Right cardiac atrium (tissue), 5 donors: ENCODE measurements at regions not wholly inside any gene's neighbourhood (a gene's known extent, or its start where the extent isn't known, plus 50 kb on each side); places are given as distances from the start of the nearest gene placed in this dataset.

Experiments
- ATAC-seq, 2 donors: fragments of 200-7000 bp; cut with Tn5 transposase; one replicate each; pipeline versions ENCODE4 v1.8.0 to v1.9.1; 2020; ENCODE audit warnings: moderate library complexity in 2 of 2, mild to moderate bottlenecking in 1 of 2
- DNase-seq, 3 donors: peaks; one replicate each; pipeline ENCODE4 v3.0.0-alpha.2; 2020
- H3K27ac ChIP-seq: one replicate; pipeline ENCODE4 v1.5.1; 2013; ENCODE audit warnings: mild to moderate bottlenecking, low read length, control low read depth, moderate library complexity
- H3K27me3 ChIP-seq: one replicate; pipeline ENCODE4 v1.6.1; 2013; ENCODE audit not compliant: control insufficient read depth, insufficient read depth
- H3K4me1 ChIP-seq: one replicate; pipeline ENCODE4 v1.6.1; 2013; ENCODE audit warnings: low read length; ENCODE audit not compliant: control insufficient read depth, insufficient read depth
- H3K4me3 ChIP-seq: one replicate; pipeline ENCODE4 v1.5.1; 2013; ENCODE audit warnings: low read length, control low read depth
- H3K9me3 ChIP-seq: one replicate; pipeline ENCODE4 v1.6.1; 2013; ENCODE audit warnings: low read length; ENCODE audit not compliant: control insufficient read depth
- WGBS: extraction: QIAGEN DNeasy Blood & Tissue Kit; methylation state at CpG from one replicate; pipeline ENCODE4 v1.1.7; 2013; 5-methylcytosine and 5-hydroxymethylcytosine counted together
- intact Hi-C, 4 donors: fragments of 100-400 bp; cut with DNase I; formaldehyde crosslinking; loops; one replicate each; pipeline versions ENCODE4 v1.11.0 to v1.14.0; 2022 to 2023
- donor health status: healthy with polysubstance abuse.
- donor health status: DM: no; HTN: yes; CAD: no.
- donor health status: DM: no; HTN: no; CAD: no.
- donor health status: DM: no; HTN: yes; CAD: no; lungs with severe emphysema.
- donor health status: DM: yes; HTN: yes; CAD: no.

- Histone ChIP-seq H3K9me3 (no peaks in the 10 kb centered on the region), H3K27ac (no peak overlapping the region), H3K4me3 (no peak overlapping the region), H3K4me1 (no peaks in the 10 kb centered on the region), H3K27me3 (no peaks in the 10 kb centered on the region)
- intact Hi-C loops: loop anchor here in 2 of 4 donors (10.0 kb wide), 2 partner anchors 83 to 383 kb away; no protein-coding TSS in a partner anchor
- ATAC-seq (no peak), DNase-seq (no peak)
- WGBS: 77% methylated on average over 2 of the region's 2 CpGs
Observed at GRCh38 chr1:70517444-70517843, 106.4 kb downstream of the CTH start.

GRCh38 chr1:70518106-70518505 lies 107.0 kb downstream of the CTH start:
- intact Hi-C loops: loop anchor here in 2 of 4 donors (10.0 kb wide), 2 partner anchors 83 to 383 kb away; no protein-coding TSS in a partner anchor
- H3K4me3 ChIP-seq: no peak overlapping the region
- no peak for DNase-seq

GRCh38 chr1:70528590-70529333 lies 117.7 kb downstream of the CTH start:
- H3K4me3 ChIP-seq: no peak overlapping the region
- H3K4me1 ChIP-seq: no peaks in the 10 kb centered on the region
- ATAC-seq (peak; percentile 61 to 73), DNase-seq (no peak)
- no peaks in the 10 kb centered on the region for H3K9me3 ChIP-seq
- 36% methylated on average over 12 of the region's 12 CpGs for WGBS
- no peaks in the 10 kb centered on the region for H3K27me3 ChIP-seq
- no peak overlapping the region for H3K27ac ChIP-seq
- intact Hi-C loops: loop anchor here in 3 of 4 donors (5.0 kb wide), 2 partner anchors 519 to 524 kb away; partner anchors contain the start of gene PTGER3 (in 2 of the 3)

More at GRCh38 chr1:70518106-70518505, 107.0 kb downstream of the CTH start:
- H3K9me3 ChIP-seq: no peaks in the 10 kb centered on the region
- 96% methylated on average over 1 of the region's 1 CpG for WGBS
- no peaks in the 10 kb centered on the region for H3K27me3 ChIP-seq
- no peak for ATAC-seq
- H3K4me1 ChIP-seq: no peaks in the 10 kb centered on the region
- no peak overlapping the region for H3K27ac ChIP-seq

GRCh38 chr1:70536708-70537366 lies 125.8 kb downstream of the CTH start:
- H3K4me3 ChIP-seq: no peak overlapping the region
- intact Hi-C loops: no loop called here
- H3K27me3 ChIP-seq: no peaks in the 10 kb centered on the region
- no peak for DNase-seq
- no peaks in the 10 kb centered on the region for H3K4me1 ChIP-seq
- ATAC-seq: no peak
- 80% methylated on average over 3 of the region's 3 CpGs for WGBS
- H3K9me3 ChIP-seq: no peaks in the 10 kb centered on the region
- no peak overlapping the region for H3K27ac ChIP-seq

- no peaks in the 10 kb centered on the region for H3K4me1 ChIP-seq
- no peak overlapping the region for H3K4me3 ChIP-seq
- no peak for DNase-seq
- intact Hi-C loops: no loop called here
- no peak for ATAC-seq
- WGBS: 88% methylated on average over 3 of the region's 3 CpGs
- H3K9me3 ChIP-seq: no peaks in the 10 kb centered on the region
- H3K27me3 ChIP-seq: no peaks in the 10 kb centered on the region
- no peak overlapping the region for H3K27ac ChIP-seq
Observed at GRCh38 chr1:70537788-70538187, 126.7 kb downstream of the CTH start.

GRCh38 chr1:70542030-70542429 lies 131.0 kb downstream of the CTH start:
- intact Hi-C loops: no loop called here
- Histone ChIP-seq H3K4me1 (no peaks in the 10 kb centered on the region), H3K27ac (no peak overlapping the region), H3K27me3 (no peaks in the 10 kb centered on the region), H3K9me3 (no peaks in the 10 kb centered on the region), H3K4me3 (no peak overlapping the region)
- DNase-seq: no peak
- ATAC-seq: no peak

GRCh38 chr1:70542856-70543255 lies 131.8 kb downstream of the CTH start:
- 76% methylated on average over 2 of the region's 2 CpGs for WGBS
- intact Hi-C loops: no loop called here
- no peak overlapping the region for H3K4me3 ChIP-seq
- no peaks in the 10 kb centered on the region for H3K4me1 ChIP-seq
- H3K27me3 ChIP-seq: no peaks in the 10 kb centered on the region
- H3K9me3 ChIP-seq: no peaks in the 10 kb centered on the region
- DNase-seq (no peak), ATAC-seq (no peak)
- H3K27ac ChIP-seq: no peak overlapping the region

GRCh38 chr1:70546726-70547125 lies 135.7 kb downstream of the CTH start:
- H3K9me3 ChIP-seq: no peaks in the 10 kb centered on the region
- H3K4me1 ChIP-seq: no peaks in the 10 kb centered on the region
- WGBS: 76% methylated on average over 1 of the region's 1 CpG
- intact Hi-C loops: no loop called here
- no peak overlapping the region for H3K4me3 ChIP-seq
- H3K27ac ChIP-seq: no peak overlapping the region
- no peaks in the 10 kb centered on the region for H3K27me3 ChIP-seq
- no peak for DNase-seq
- no peak for ATAC-seq

GRCh38 chr1:70552662-70553566 lies 141.8 kb downstream of the CTH start:
- H3K27ac ChIP-seq: no peak overlapping the region
- H3K27me3 ChIP-seq: no peaks in the 10 kb centered on the region
- intact Hi-C loops: no loop called here
- 31% methylated on average over 2 of the region's 2 CpGs for WGBS
- H3K9me3 ChIP-seq: no peaks in the 10 kb centered on the region
- no peak overlapping the region for H3K4me3 ChIP-seq
- no peaks in the 10 kb centered on the region for H3K4me1 ChIP-seq
- DNase-seq (no peak), ATAC-seq (no peak)

GRCh38 chr1:70553567-70553956 lies 142.5 kb downstream of the CTH start:
- no peak for DNase-seq
- no peak overlapping the region for H3K4me3 ChIP-seq
- H3K9me3 ChIP-seq: no peaks in the 10 kb centered on the region
- H3K4me1 ChIP-seq: no peaks in the 10 kb centered on the region
- no peak for ATAC-seq
- intact Hi-C loops: no loop called here
- H3K27ac ChIP-seq: no peak overlapping the region
- H3K27me3 ChIP-seq: no peaks in the 10 kb centered on the region
- 42% methylated on average over 1 of the region's 1 CpG for WGBS

- WGBS: 83% methylated on average over 2 of the region's 2 CpGs
- ATAC-seq (no peak), DNase-seq (no peak)
- no peak overlapping the region for H3K4me3 ChIP-seq
- no peak overlapping the region for H3K27ac ChIP-seq
- no peaks in the 10 kb centered on the region for H3K4me1 ChIP-seq
- H3K27me3 ChIP-seq: no peaks in the 10 kb centered on the region
- no peaks in the 10 kb centered on the region for H3K9me3 ChIP-seq
- intact Hi-C loops: no loop called here
Observed at GRCh38 chr1:70554341-70554740, 143.3 kb downstream of the CTH start.
